ENCODE measurements at regions not wholly inside any gene's neighbourhood (a gene's known extent, or its start where the extent isn't known, plus 50 kb on each side); places are given as distances from the start of the nearest gene placed in this dataset.

DNA sequence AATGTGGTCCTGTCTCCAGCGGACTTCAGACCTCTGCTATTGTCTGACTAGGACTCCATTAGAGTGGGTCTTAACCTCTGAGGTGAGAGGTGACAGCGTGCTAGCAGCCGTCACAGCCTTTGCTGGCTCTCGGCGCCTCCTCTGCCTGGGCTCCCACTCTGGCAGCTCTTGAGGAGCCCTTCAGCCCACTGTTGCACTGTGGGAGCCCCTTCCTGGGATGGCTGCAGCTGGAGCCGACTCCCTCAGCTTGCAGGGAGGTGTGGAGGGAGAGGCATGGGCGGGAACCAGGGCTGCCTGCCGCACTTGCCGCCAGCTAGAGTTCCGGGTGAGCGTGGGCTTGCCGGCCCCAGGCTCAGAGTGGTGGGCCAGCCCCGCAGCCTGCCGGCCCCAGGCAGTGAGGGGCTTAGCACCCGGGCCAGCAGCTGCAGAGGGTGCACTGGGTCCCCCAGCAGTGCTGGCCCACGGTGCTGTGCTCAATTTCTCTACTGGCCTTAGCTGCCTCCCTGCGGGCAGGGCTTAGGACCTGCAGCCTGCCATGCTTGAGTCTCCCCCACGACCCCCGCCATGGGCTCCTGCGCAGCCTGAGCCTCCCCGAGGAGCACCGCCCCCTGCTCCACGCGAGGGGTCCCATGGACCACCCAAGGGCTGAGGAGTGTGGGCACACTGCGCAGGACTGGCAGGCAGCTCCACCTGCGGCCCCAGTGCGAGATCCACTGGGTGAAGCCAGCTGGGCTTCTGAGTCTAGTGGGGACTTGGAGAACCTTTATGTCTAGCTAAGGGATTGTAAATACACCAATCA is 163.4 kb upstream of the ITM2A start:
- TF ChIP-seq, protein P1, sequence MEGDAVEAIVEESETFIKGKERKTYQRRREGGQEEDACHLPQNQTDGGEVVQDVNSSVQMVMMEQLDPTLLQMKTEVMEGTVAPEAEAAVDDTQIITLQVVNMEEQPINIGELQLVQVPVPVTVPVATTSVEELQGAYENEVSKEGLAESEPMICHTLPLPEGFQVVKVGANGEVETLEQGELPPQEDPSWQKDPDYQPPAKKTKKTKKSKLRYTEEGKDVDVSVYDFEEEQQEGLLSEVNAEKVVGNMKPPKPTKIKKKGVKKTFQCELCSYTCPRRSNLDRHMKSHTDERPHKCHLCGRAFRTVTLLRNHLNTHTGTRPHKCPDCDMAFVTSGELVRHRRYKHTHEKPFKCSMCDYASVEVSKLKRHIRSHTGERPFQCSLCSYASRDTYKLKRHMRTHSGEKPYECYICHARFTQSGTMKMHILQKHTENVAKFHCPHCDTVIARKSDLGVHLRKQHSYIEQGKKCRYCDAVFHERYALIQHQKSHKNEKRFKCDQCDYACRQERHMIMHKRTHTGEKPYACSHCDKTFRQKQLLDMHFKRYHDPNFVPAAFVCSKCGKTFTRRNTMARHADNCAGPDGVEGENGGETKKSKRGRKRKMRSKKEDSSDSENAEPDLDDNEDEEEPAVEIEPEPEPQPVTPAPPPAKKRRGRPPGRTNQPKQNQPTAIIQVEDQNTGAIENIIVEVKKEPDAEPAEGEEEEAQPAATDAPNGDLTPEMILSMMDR (IDR thresholded peaks at IDR 0.05), result no peak
- no peak for TF ChIP-seq POLR2A (IDR thresholded peaks at IDR 0.05)

Data from Peyer's patch (tissue), 4 donors.